B cell (primary cell): ENCODE measurements at regions not wholly inside any gene's neighbourhood (a gene's known extent, or its start where the extent isn't known, plus 50 kb on each side); places are given as distances from the start of the nearest gene placed in this dataset.

Experiments used
- CTCF ChIP-seq: fragments of 200-600 bp; IDR thresholded peaks from one replicate; pipeline ENCODE4 v1.8.0; 2022; ENCODE audit warnings: antibody characterized with exemption, mild to moderate bottlenecking
- EZH2 ChIP-seq: IDR thresholded peaks from 2 replicates; pipeline ENCODE4 v1.6.1; 2012; ENCODE audit warnings: borderline replicate concordance, low read depth, mild to moderate bottlenecking, moderate library complexity, low read length; ENCODE audit not compliant: insufficient read depth, poor library complexity, severe bottlenecking

- TF ChIP-seq EZH2 (no peak), CTCF (no peak)
These were observed 120.0 kb upstream of the ZNF644 start for GRCh38 chr1:91141858-91142257.
